Gastroesophageal sphincter (tissue), 3 donors: ENCODE measurements at regions not wholly inside any gene's neighbourhood (a gene's known extent, or its start where the extent isn't known, plus 50 kb on each side); places are given as distances from the start of the nearest gene placed in this dataset.

ENCODE experiments used
- POLR2A ChIP-seq, 2 donors: fragments of 450-650 bp; IDR thresholded peaks; one replicate each; pipeline ENCODE4 v1.6.1; 2017; ENCODE audit warnings: antibody characterized with exemption in 2 of 2, mild to moderate bottlenecking in 2 of 2, moderate library complexity in 1 of 2
- TF ChIP-seq, protein P1 (sequence below), 4 experiments: fragments of 200-600 bp in 2 of 4; fragments of 450-650 bp in 2 of 4; sonication (generic) in 1 of 4; IDR thresholded peaks; one replicate each; pipeline ENCODE4 v1.5.1; 2017 to 2019; ENCODE audit warnings: antibody characterized with exemption in 4 of 4, mild to moderate bottlenecking in 2 of 4, moderate library complexity in 2 of 4

GRCh38 chr3:16670191-16670590 is 65.0 kb upstream of the DAZL start:
- TF ChIP-seq, protein P1, sequence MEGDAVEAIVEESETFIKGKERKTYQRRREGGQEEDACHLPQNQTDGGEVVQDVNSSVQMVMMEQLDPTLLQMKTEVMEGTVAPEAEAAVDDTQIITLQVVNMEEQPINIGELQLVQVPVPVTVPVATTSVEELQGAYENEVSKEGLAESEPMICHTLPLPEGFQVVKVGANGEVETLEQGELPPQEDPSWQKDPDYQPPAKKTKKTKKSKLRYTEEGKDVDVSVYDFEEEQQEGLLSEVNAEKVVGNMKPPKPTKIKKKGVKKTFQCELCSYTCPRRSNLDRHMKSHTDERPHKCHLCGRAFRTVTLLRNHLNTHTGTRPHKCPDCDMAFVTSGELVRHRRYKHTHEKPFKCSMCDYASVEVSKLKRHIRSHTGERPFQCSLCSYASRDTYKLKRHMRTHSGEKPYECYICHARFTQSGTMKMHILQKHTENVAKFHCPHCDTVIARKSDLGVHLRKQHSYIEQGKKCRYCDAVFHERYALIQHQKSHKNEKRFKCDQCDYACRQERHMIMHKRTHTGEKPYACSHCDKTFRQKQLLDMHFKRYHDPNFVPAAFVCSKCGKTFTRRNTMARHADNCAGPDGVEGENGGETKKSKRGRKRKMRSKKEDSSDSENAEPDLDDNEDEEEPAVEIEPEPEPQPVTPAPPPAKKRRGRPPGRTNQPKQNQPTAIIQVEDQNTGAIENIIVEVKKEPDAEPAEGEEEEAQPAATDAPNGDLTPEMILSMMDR (IDR thresholded peaks at IDR 0.05) = no peak
- no peak for TF ChIP-seq POLR2A (IDR thresholded peaks at IDR 0.05)
